Activated CD4-positive, alpha-beta T cell treated with anti-CD3 and anti-CD28 coated beads for 48 hours (primary cell): ENCODE measurements at regions not wholly inside any gene's neighbourhood (a gene's known extent, or its start where the extent isn't known, plus 50 kb on each side); places are given as distances from the start of the nearest gene placed in this dataset.

Source experiments
- DNase-seq: peaks from one replicate; pipeline ENCODE4 v3.0.0-alpha.2; 2020

- DNase-seq = no peak
Measured at GRCh38 chr5:125149527-125149926, 403.1 kb upstream of the ZNF608 start.

GRCh38 chr5:125150041-125150669, 403.7 kb upstream of the ZNF608 start:
- DNase-seq = no peak

- no peak for DNase-seq
Measured at GRCh38 chr5:125151150-125151900, 404.9 kb upstream of the ZNF608 start.

GRCh38 chr5:125152044-125152443, 405.6 kb upstream of the ZNF608 start:
- DNase-seq = no peak

- DNase-seq = no peak
Measured at GRCh38 chr5:125152461-125153189, 406.2 kb upstream of the ZNF608 start.

GRCh38 chr5:125153231-125153630, 406.8 kb upstream of the ZNF608 start:
- no peak for DNase-seq

- no peak for DNase-seq
Measured at GRCh38 chr5:125154301-125155110, 408.1 kb upstream of the ZNF608 start.

GRCh38 chr5:125160787-125161502, 414.5 kb upstream of the ZNF608 start:
- DNase-seq = no peak

GRCh38 chr5:125162714-125163113, 416.3 kb upstream of the ZNF608 start:
- no peak for DNase-seq

DNA sequence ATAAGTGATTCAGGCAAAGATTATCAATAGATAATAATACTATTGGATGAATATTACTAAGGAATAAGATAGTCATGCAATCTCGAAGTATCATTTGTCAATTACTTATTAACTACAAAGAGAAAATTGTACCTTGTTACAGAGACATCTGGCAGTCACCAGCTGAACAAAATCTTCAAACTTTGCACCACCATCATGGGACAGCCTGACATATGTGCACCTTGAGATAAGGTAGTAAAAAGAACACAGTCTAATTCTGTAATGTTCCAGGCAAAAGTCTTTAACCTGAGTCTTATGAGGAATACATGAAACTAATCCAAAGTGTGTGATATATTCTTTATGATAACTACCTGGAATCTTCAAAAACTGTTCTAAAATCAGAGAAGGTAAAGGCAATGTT, 423.0 kb upstream of the ZNF608 start:
- no peak for DNase-seq

- no peak for DNase-seq
Measured at GRCh38 chr5:125171641-125172040, 425.2 kb upstream of the ZNF608 start.

GRCh38 chr5:125175348-125176004, 429.0 kb upstream of the ZNF608 start:
- DNase-seq = no peak

DNA sequence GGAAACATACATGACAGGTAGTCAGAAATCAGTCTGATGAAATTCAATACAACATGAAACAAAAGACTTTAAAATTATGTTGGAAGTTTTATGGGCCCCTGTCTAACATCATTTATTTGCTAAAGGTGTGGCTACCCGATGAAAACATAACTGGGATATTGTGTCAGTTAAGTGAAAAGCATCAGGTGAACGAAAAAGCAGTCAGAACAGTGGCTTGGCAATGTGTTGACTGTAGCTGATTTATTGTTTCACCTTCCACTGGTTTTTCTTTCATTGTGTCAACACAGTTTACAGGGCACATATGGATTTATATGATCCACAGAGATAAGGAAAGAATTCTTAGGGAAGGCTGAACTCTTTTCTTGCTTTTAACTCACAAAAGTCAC, 429.6 kb upstream of the ZNF608 start:
- DNase-seq = no peak

DNA sequence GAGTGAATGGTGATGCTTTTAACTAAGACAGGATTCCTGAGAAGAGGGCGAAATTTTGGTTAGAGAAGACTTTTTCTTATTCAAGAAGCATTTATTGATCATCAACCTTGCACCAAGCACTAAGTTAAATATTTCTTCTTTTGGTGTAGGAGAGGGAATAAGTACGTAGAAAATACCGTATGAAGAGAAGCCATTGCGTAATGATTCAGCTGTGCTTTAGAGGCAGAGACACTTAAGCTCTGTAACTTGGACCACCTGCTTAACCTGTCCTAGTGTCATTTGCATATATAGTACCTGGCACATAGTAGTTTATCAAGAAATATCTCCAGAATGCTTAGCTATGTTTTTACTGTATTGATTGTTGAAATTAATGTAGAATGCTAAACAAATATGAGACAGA, 430.9 kb upstream of the ZNF608 start:
- no peak for DNase-seq

- DNase-seq = no peak
Measured at GRCh38 chr5:125179612-125180011, 433.2 kb upstream of the ZNF608 start.

DNA sequence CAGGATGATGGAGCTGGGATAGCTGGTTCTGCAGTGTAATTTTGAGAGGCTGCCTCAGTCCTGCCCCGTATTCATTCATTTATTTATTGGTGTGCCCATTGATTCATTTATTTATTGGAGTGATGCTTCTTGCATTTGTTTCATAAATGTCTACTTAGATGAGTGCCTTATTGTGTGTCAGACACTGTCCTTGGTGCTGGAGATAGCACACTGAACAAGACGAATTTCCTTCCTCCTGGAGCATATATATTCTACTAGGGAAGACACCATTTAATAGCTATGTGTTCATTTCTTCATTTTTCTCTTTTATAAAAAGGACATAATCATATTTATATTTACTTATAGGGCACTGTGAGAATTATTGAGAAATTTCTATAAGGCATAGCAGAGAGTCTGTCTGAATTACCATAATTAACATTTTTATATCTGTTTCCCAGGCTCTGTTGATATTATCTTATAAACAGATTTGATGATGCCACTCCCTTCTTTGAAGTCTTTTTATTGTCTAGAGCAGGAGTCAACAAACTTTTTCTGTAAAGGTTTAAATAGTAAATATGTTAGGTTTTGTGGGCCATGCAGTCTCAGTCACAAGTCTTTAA, 433.9 kb upstream of the ZNF608 start:
- no peak for DNase-seq

- DNase-seq = no peak
Measured at GRCh38 chr5:125181159-125181558, 434.7 kb upstream of the ZNF608 start.

DNA sequence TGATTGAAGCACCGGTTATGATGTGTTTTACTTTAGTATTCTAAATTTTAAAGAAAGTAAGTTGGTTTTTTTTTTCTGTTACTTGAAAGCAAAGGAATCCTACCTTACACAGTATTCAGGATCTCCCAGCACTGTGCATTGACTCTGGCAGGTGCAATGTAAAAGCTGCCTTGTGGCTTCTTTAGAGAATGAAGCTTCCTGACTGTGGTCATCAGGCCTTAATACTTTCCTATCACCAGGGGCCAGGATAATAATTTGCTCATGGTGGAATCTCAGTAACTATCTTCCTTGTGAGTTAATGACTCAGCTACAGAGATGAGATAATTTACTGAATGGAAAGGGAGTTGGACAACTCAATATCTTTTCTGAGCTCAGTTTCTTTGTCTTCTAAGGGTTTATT, 435.5 kb upstream of the ZNF608 start:
- DNase-seq = no peak

DNA sequence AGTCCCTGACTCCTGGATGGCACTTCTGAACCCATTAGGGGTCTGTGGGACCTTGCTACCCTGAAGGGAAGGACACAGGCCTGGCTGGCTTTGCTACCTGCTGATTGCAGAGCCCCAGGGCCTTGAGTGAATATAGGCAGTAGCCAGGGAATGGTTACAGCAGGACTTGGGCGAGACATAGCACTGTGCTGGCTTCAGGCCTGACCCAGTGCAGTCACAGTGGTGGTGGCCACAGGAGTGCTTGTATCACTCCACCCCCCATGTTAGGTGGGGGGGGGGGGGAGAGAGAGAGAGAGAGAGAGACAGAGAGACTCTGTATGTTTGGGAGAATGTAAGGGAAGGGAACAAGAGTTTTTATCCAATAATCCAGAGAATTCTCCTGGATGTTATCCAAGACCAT, 439.3 kb upstream of the ZNF608 start:
- DNase-seq = no peak

DNA sequence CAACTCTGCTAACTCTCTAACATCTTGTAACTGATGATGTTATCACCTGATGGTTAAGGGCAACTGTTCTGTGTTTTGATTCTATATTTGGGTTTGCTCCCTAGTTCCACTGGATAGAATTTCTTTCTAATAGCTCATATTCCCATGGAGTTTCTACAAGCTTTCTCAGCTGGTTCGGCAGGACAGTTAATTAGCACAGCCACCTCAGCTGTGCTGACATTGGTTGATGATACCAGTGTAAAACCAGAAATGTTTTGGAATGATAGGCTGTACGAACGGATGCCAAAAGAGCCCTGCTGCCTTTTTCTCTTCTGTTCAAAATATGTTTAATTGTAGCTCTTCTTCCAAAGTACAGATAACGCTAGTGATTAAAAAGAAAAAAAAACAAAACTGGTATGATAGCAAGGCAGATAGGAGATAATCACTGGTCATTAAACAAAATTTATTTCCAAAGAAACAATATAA, 440.5 kb upstream of the ZNF608 start:
- DNase-seq = no peak

- no peak for DNase-seq
Measured at GRCh38 chr5:125189531-125189941, 443.1 kb upstream of the ZNF608 start.
